Tibial nerve (tissue), 4 donors: ENCODE measurements at regions not wholly inside any gene's neighbourhood (a gene's known extent, or its start where the extent isn't known, plus 50 kb on each side); places are given as distances from the start of the nearest gene placed in this dataset.

Experiments
- DNase-seq, 2 donors: peaks; one replicate each; pipeline ENCODE4 v3.0.0-alpha.2; 2019; ENCODE audit warnings: low spot score in 2 of 2
- H3K27ac ChIP-seq, 4 donors: fragments of 200-600 bp; sonication (generic) in 3 of 4; one replicate each; pipeline ENCODE4 v1.5.1; 2017 to 2019; ENCODE audit warnings: mild to moderate bottlenecking in 1 of 4
- H3K27me3 ChIP-seq, 2 donors: fragments of 200-600 bp; sonication (generic) in 1 of 2; one replicate each; pipeline versions ENCODE4 v1.5.1 to v1.6.0; 2017 to 2019
- H3K36me3 ChIP-seq, 3 donors: fragments of 200-600 bp; sonication (generic); one replicate each; pipeline ENCODE4 v1.5.1; 2018 to 2019
- H3K4me1 ChIP-seq, 4 donors: fragments of 200-600 bp; sonication (generic) in 3 of 4; one replicate each; pipeline ENCODE4 v1.5.1; 2017 to 2019
- H3K4me3 ChIP-seq, 4 donors: fragments of 200-600 bp; sonication (generic) in 3 of 4; one replicate each; pipeline ENCODE4 v1.5.1; 2017 to 2019; ENCODE audit warnings: mild to moderate bottlenecking in 1 of 4, moderate library complexity in 1 of 4
- H3K9me3 ChIP-seq, 4 donors: fragments of 200-600 bp; sonication (generic) in 3 of 4; one replicate each; pipeline ENCODE4 v1.5.1; 2017 to 2019
- CTCF ChIP-seq, 5 experiments: fragments of 200-600 bp in 3 of 5; fragments of 450-650 bp in 2 of 5; sonication (generic) in 3 of 5; IDR thresholded peaks; one replicate each; pipeline ENCODE4 v1.5.1; 2016 to 2019; ENCODE audit warnings: antibody characterized with exemption in 5 of 5, mild to moderate bottlenecking in 3 of 5, moderate library complexity in 2 of 5
- EP300 ChIP-seq, 2 donors: sonication (generic); formaldehyde crosslinking; IDR thresholded peaks; one replicate each; pipeline ENCODE4 v1.6.1; 2017; ENCODE audit warnings: antibody characterized with exemption in 2 of 2, mild to moderate bottlenecking in 1 of 2
- POLR2A ChIP-seq, 2 donors: fragments of 450-650 bp; IDR thresholded peaks; one replicate each; pipeline ENCODE4 v1.6.1; 2017; ENCODE audit warnings: antibody characterized with exemption in 2 of 2, mild to moderate bottlenecking in 2 of 2, moderate library complexity in 2 of 2
- whole genome bisulfite sequencing, 2 donors: methylation state at CpG; one replicate each; pipeline ENCODE4 v1.1.5; 2018; 5-methylcytosine and 5-hydroxymethylcytosine counted together

- Histone ChIP-seq H3K4me1 (no peaks in the 10 kb centered on the region), H3K27ac (no peak overlapping the region), H3K36me3 (no peaks in the 10 kb centered on the region), H3K9me3 (no peaks in the 10 kb centered on the region), H3K27me3 (no peaks in the 10 kb centered on the region), H3K4me3 (no peak overlapping the region)
- no peak for DNase-seq
- 73 to 76% methylated on average over 3 of the region's 3 CpGs for WGBS, 2 donors
- TF ChIP-seq EP300 (IDR thresholded peaks at IDR 0.05) (no peak), CTCF (IDR thresholded peaks at IDR 0.05) (no peak), POLR2A (IDR thresholded peaks at IDR 0.05) (no peak)
These were observed 1360.6 kb upstream of the ACO1 start for GRCh38 chr9:31023847-31024246.

- Histone ChIP-seq H3K4me1 (peaks cover 0 to 16% (median 0%) of the 10 kb centered on the region in 4 donors), H3K27ac (no peak overlapping the region), H3K9me3 (no peaks in the 10 kb centered on the region), H3K4me3 (no peak overlapping the region), H3K27me3 (no peaks in the 10 kb centered on the region), H3K36me3 (no peaks in the 10 kb centered on the region)
- 67 to 73% methylated on average over 1 of the region's 1 CpG for WGBS, 2 donors
- no peak for DNase-seq
- TF ChIP-seq CTCF (IDR thresholded peaks at IDR 0.05): no peak
- no peak for TF ChIP-seq EP300 (IDR thresholded peaks at IDR 0.05)
- no peak for TF ChIP-seq POLR2A (IDR thresholded peaks at IDR 0.05)
These were observed 1356.8 kb upstream of the ACO1 start for GRCh38 chr9:31027678-31028077.

GRCh38 chr9:31028137-31028536 is 1356.3 kb upstream of the ACO1 start:
- TF ChIP-seq EP300 (IDR thresholded peaks at IDR 0.05) (no peak), CTCF (IDR thresholded peaks at IDR 0.05) (no peak), POLR2A (IDR thresholded peaks at IDR 0.05) (no peak)
- no peaks in the 10 kb centered on the region for H3K27me3 ChIP-seq
- no peaks in the 10 kb centered on the region for H3K36me3 ChIP-seq
- H3K9me3 ChIP-seq: no peaks in the 10 kb centered on the region
- 95% methylated on average over 8 of the region's 8 CpGs for WGBS, 2 donors
- DNase-seq: no peak
- H3K27ac ChIP-seq: no peak overlapping the region
- H3K4me1 ChIP-seq: peaks cover 0 to 16% (median 0%) of the 10 kb centered on the region in 4 donors
- H3K4me3 ChIP-seq: no peak overlapping the region

GRCh38 chr9:31030741-31031202 is 1353.7 kb upstream of the ACO1 start:
- peak overlapping the region in 1 of 4 donors; percentile 35 for H3K4me3 ChIP-seq
- WGBS, 2 donors: 3 to 12% methylated on average over 6 of the region's 6 CpGs

GRCh38 chr9:31032206-31032605 is 1352.2 kb upstream of the ACO1 start:
- Histone ChIP-seq H3K9me3 (no peaks in the 10 kb centered on the region), H3K27ac (no peak overlapping the region), H3K36me3 (no peaks in the 10 kb centered on the region), H3K4me3 (no peak overlapping the region), H3K27me3 (no peaks in the 10 kb centered on the region), H3K4me1 (peaks cover 0 to 16% (median 0%) of the 10 kb centered on the region in 4 donors)
- WGBS, 2 donors: 64 to 75% methylated on average over 3 of the region's 3 CpGs
- DNase-seq: no peak
- TF ChIP-seq POLR2A (IDR thresholded peaks at IDR 0.05) (no peak), EP300 (IDR thresholded peaks at IDR 0.05) (no peak)

More at GRCh38 chr9:31030741-31031202, 1353.7 kb upstream of the ACO1 start:
- no peak for DNase-seq
- H3K9me3 ChIP-seq: no peaks in the 10 kb centered on the region
- no peak for TF ChIP-seq POLR2A (IDR thresholded peaks at IDR 0.05)
- no peak for TF ChIP-seq EP300 (IDR thresholded peaks at IDR 0.05)
- no peak for TF ChIP-seq CTCF (IDR thresholded peaks at IDR 0.05)
- peak overlapping the region in 1 of 4 donors; percentile 29 for H3K27ac ChIP-seq
- peaks cover 0 to 16% (median 0%) of the 10 kb centered on the region in 4 donors for H3K4me1 ChIP-seq
- no peaks in the 10 kb centered on the region for H3K36me3 ChIP-seq
- no peaks in the 10 kb centered on the region for H3K27me3 ChIP-seq

- no peak for DNase-seq
- Histone ChIP-seq H3K4me1 (peaks cover 0 to 16% (median 0%) of the 10 kb centered on the region in 4 donors), H3K4me3 (no peak overlapping the region), H3K9me3 (no peaks in the 10 kb centered on the region), H3K27ac (no peak overlapping the region), H3K36me3 (no peaks in the 10 kb centered on the region), H3K27me3 (no peaks in the 10 kb centered on the region)
- whole genome bisulfite sequencing, 2 donors: 30 to 40% methylated on average over 4 of the region's 4 CpGs
- TF ChIP-seq POLR2A (IDR thresholded peaks at IDR 0.05) (no peak), EP300 (IDR thresholded peaks at IDR 0.05) (no peak), CTCF (IDR thresholded peaks at IDR 0.05) (no peak)
These were observed 1350.1 kb upstream of the ACO1 start for GRCh38 chr9:31034311-31034710.
